ENCODE measurements at regions not wholly inside any gene's neighbourhood (a gene's known extent, or its start where the extent isn't known, plus 50 kb on each side); places are given as distances from the start of the nearest gene placed in this dataset.

GRCh38 chr12:23464241-23464812, 485.1 kb downstream of the SOX5 start:
- TF ChIP-seq CTCF (conservative IDR thresholded peaks at IDR 0.05) (no peak), ZFX (IDR thresholded peaks at IDR 0.05) (no peak)

All from C4-2B (cell line).